CD4-positive, alpha-beta memory T cell (primary cell): ENCODE measurements at regions not wholly inside any gene's neighbourhood (a gene's known extent, or its start where the extent isn't known, plus 50 kb on each side); places are given as distances from the start of the nearest gene placed in this dataset.

Experiments
- CTCF ChIA-PET: fragments of 350-600 bp; sonication (Branson Sonifier 250); formaldehyde crosslinking; loops from one replicate; lab custom pipeline; 2021; ENCODE audit warnings: inconsistent platforms; ENCODE audit not compliant: partially characterized antibody; lab: Charles Lee
- POLR2A ChIA-PET: fragments of 350-600 bp; sonication (Branson Sonifier 250); formaldehyde crosslinking; loops from one replicate; lab custom pipeline; 2021; ENCODE audit not compliant: partially characterized antibody; lab: Charles Lee
- DNase-seq, 5 donors: peaks; one replicate each; pipeline versions ENCODE4 v3.0.0 to v3.0.0-alpha.2; 2020 to 2022; ENCODE audit warnings: mixed read lengths in 1 of 5
- H3K27ac ChIP-seq: one replicate; pipeline ENCODE4 v1.7.0; 2013; ENCODE audit warnings: low read depth, low read length
- H3K27me3 ChIP-seq: 2 replicates; pipeline ENCODE4 v1.7.0; 2013; ENCODE audit warnings: mild to moderate bottlenecking, low read length, moderate library complexity; ENCODE audit not compliant: insufficient read depth
- H3K36me3 ChIP-seq: 2 replicates; pipeline ENCODE4 v1.7.0; 2013; ENCODE audit warnings: mild to moderate bottlenecking, low read length, moderate library complexity; ENCODE audit not compliant: insufficient read depth
- H3K4me1 ChIP-seq: 2 replicates; pipeline ENCODE4 v1.7.0; 2013; ENCODE audit warnings: mild to moderate bottlenecking, low read length, moderate library complexity; ENCODE audit not compliant: insufficient read depth
- H3K4me3 ChIP-seq, 2 donors: one replicate each; pipeline ENCODE4 v1.7.0; 2013; ENCODE audit warnings: low read length in 2 of 2, mild to moderate bottlenecking in 1 of 2
- H3K9me3 ChIP-seq, 2 donors: one replicate each; pipeline ENCODE4 v1.7.0; 2013; ENCODE audit warnings: low read length in 2 of 2, control low read depth in 1 of 2; ENCODE audit not compliant: control insufficient read depth in 1 of 2
- H3K27ac Mint-ChIP-seq, 7 donors: one replicate each; pipeline ENCODE4 v1.8.0; 2020 to 2021; ENCODE audit warnings: mixed read lengths in 7 of 7, mild to moderate bottlenecking in 6 of 7, inconsistent platforms in 3 of 7, moderate library complexity in 3 of 7
- H3K27me3 Mint-ChIP-seq, 2 donors: one replicate each; pipeline ENCODE4 v1.8.0; 2020 to 2021; ENCODE audit warnings: mixed read lengths in 2 of 2
- H3K36me3 Mint-ChIP-seq, 2 donors: one replicate each; pipeline ENCODE4 v1.8.0; 2020 to 2021; ENCODE audit warnings: mixed read lengths in 2 of 2, inconsistent platforms in 1 of 2, mild to moderate bottlenecking in 1 of 2
- H3K4me1 Mint-ChIP-seq, 4 donors: one replicate each; pipeline ENCODE4 v1.8.0; 2020 to 2021; ENCODE audit warnings: mixed read lengths in 4 of 4, mild to moderate bottlenecking in 1 of 4
- H3K4me3 Mint-ChIP-seq, 8 donors: one replicate each; pipeline ENCODE4 v1.8.0; 2020 to 2021; ENCODE audit warnings: mixed read lengths in 8 of 8, mild to moderate bottlenecking in 7 of 8, moderate library complexity in 6 of 8, inconsistent platforms in 3 of 8
- H3K9me3 Mint-ChIP-seq, 8 donors: one replicate each; pipeline ENCODE4 v1.8.0; 2020 to 2021; ENCODE audit warnings: mixed read lengths in 8 of 8, mild to moderate bottlenecking in 5 of 8, inconsistent platforms in 3 of 8, moderate library complexity in 1 of 8
- intact Hi-C: fragments of 100-400 bp; cut with micrococcal nuclease; formaldehyde crosslinking; loops from one replicate; pipeline ENCODE4 v1.15.1; 2023

DNA sequence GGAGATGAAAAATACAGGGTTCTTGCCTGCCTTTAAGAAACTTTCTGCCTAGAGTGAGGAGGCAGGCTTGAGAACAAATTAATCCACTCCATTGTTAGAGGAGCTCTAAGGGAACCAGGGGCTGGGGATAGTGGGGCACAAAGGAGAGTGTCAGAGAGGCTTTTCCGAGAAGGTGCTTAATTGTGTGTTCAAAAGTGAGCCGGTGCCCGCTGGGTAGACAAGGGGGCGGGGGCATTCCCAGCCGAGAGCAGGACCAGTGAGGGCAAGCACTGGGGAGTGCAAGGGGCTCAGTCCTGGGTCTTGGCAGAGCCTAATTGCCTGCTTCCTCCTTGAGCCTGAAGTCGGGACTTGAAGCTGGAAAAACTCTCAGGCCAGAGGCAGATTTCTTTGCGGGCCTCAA is 377.4 kb downstream of the ETNK1 start:
- no peaks in the 10 kb centered on the region for H3K36me3 ChIP-seq
- H3K27me3 ChIP-seq = no peaks in the 10 kb centered on the region
- Mint-ChIP-seq H3K27ac (no peak overlapping the region), H3K27me3 (no peaks in the 10 kb centered on the region), H3K4me1 (no peaks in the 10 kb centered on the region), H3K4me3 (no peak overlapping the region), H3K9me3 (peaks cover 0 to 6% (median 0%) of the 10 kb centered on the region in 8 donors), H3K36me3 (no peaks in the 10 kb centered on the region)
- H3K4me1 ChIP-seq = no peaks in the 10 kb centered on the region
- H3K27ac ChIP-seq = no peak overlapping the region
- POLR2A ChIA-PET = no interaction called here
- intact Hi-C loops = no loop called here
- no peaks in the 10 kb centered on the region for H3K9me3 ChIP-seq
- H3K4me3 ChIP-seq = no peak overlapping the region
- CTCF ChIA-PET = no interaction called here
- no peak for DNase-seq

DNA sequence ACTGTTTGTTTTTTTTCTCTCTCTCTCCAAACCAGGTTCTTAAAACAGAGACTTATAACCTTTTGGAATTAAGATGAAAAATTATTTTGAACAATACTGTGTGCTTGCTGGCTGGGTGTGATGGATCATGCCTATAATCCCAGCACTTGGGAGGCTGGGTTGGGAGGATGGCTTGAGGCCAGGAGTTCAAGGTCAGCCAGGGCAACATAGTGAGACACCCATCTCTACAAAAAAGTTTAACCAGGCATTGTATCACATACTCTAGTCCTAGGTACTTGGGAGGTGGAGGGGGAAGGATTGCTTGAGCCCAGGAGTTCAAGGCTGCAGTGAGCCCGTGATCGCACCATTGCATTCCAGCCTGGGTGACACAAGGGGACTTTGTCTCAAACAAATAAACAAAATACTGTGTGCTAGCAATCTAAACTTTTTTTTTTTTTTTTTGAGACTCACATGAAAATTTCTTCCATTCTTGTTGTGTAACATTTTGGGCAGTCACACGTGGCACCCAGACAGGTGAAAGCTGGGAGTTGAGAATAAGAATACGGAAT is 379.6 kb downstream of the ETNK1 start:
- H3K27me3 Mint-ChIP-seq = no peaks in the 10 kb centered on the region
- ChIA-PET CTCF (no interaction called here), POLR2A (no interaction called here)
- intact Hi-C loops = no loop called here
- no peak overlapping the region for H3K4me3 Mint-ChIP-seq
- no peaks in the 10 kb centered on the region for H3K9me3 ChIP-seq
- H3K4me1 Mint-ChIP-seq = no peaks in the 10 kb centered on the region
- H3K27me3 ChIP-seq = no peaks in the 10 kb centered on the region
- H3K36me3 Mint-ChIP-seq = no peaks in the 10 kb centered on the region
- peaks cover 0 to 4% (median 0%) of the 10 kb centered on the region in 8 donors for H3K9me3 Mint-ChIP-seq
- no peak overlapping the region for H3K4me3 ChIP-seq
- no peak overlapping the region for H3K27ac ChIP-seq
- no peak overlapping the region for H3K27ac Mint-ChIP-seq
- no peak for DNase-seq
- H3K4me1 ChIP-seq = no peaks in the 10 kb centered on the region
- H3K36me3 ChIP-seq = no peaks in the 10 kb centered on the region

DNA sequence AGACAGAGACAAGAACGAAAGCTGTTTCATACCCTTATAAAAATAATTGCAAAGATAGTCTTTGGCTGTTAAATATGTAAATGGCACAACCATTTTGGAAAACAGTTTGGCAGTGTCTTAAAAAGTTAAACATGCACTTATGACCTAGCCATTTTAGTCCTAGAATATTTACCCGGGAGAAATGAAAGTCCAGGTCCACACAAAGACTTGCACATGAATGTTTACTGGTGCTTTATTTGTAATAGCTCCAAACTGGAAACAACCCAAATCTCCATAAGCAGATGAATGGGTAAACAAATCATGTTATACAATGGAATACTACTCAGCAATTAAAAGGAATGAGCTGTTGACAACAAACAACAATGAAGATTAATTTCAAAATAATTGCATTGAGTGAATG is 380.4 kb downstream of the ETNK1 start:
- no peaks in the 10 kb centered on the region for H3K27me3 ChIP-seq
- Mint-ChIP-seq H3K4me1 (no peaks in the 10 kb centered on the region), H3K36me3 (no peaks in the 10 kb centered on the region), H3K27me3 (no peaks in the 10 kb centered on the region), H3K9me3 (peaks cover 0 to 2% (median 0%) of the 10 kb centered on the region in 8 donors), H3K4me3 (no peak overlapping the region), H3K27ac (no peak overlapping the region)
- DNase-seq = no peak
- no peak overlapping the region for H3K4me3 ChIP-seq
- intact Hi-C loops = no loop called here
- no peaks in the 10 kb centered on the region for H3K4me1 ChIP-seq
- ChIA-PET CTCF (interaction anchor here (0.8 kb wide), 1 partner anchor 10 kb away, joined by 3 read pairs; no protein-coding TSS in a partner anchor), POLR2A (no interaction called here)
- no peaks in the 10 kb centered on the region for H3K36me3 ChIP-seq
- H3K27ac ChIP-seq = no peak overlapping the region
- H3K9me3 ChIP-seq = no peaks in the 10 kb centered on the region

DNA sequence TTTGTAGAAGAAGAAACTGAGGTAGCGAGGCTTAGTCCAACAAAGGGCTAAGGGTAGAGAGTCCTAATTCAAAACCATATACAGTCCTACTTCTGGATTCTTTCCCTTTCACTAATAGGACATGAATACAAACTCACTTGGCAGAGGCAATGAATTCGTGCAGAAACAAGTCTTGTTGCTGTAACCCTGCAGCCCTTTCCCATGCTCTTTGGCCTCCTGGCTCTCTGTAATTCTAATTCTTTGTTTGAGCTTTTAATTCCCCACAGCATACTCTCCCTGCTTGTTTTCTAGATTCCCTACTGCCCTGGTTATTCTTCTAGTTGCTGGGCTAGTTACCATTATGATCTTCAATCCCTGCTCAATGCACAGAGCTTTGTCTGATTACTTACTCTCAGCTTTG is 381.4 kb downstream of the ETNK1 start:
- Histone ChIP-seq H3K4me3 (no peak overlapping the region), H3K27me3 (no peaks in the 10 kb centered on the region), H3K4me1 (no peaks in the 10 kb centered on the region), H3K27ac (no peak overlapping the region), H3K36me3 (no peaks in the 10 kb centered on the region), H3K9me3 (no peaks in the 10 kb centered on the region)
- no peak for DNase-seq
- peaks cover 0 to 2% (median 0%) of the 10 kb centered on the region in 8 donors for H3K9me3 Mint-ChIP-seq
- CTCF ChIA-PET = interaction anchor here (0.8 kb wide), 1 partner anchor 11 kb away, joined by 3 read pairs; no protein-coding TSS in a partner anchor
- no peaks in the 10 kb centered on the region for H3K4me1 Mint-ChIP-seq
- no peak overlapping the region for H3K4me3 Mint-ChIP-seq
- no peaks in the 10 kb centered on the region for H3K36me3 Mint-ChIP-seq
- intact Hi-C loops = no loop called here
- H3K27me3 Mint-ChIP-seq = no peaks in the 10 kb centered on the region
- POLR2A ChIA-PET = no interaction called here
- no peak overlapping the region for H3K27ac Mint-ChIP-seq

DNA sequence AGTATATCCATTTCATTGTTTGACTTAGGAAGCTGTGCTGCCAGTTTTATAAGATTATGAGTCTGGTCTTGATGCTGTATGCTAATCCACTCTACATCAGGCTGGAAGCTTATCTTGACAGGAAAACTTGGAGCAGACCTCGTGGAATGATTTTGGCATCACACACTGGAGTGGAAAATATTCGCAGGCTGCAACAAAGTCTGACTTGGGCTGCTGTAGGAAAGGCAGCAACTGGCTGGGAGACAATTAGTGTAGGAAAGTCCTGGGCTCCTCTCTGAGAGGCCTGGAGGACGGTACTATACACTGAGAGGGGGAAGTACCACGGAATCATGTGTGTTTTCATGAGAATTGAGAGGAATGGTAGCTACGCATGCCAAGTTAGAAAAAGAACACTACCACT is 383.7 kb downstream of the ETNK1 start:
- H3K36me3 ChIP-seq = no peaks in the 10 kb centered on the region
- Mint-ChIP-seq H3K36me3 (no peaks in the 10 kb centered on the region), H3K4me1 (no peaks in the 10 kb centered on the region), H3K9me3 (peaks cover 0 to 5% (median 3%) of the 10 kb centered on the region in 8 donors), H3K27ac (no peak overlapping the region), H3K4me3 (no peak overlapping the region), H3K27me3 (no peaks in the 10 kb centered on the region)
- H3K4me1 ChIP-seq = no peaks in the 10 kb centered on the region
- POLR2A ChIA-PET = no interaction called here
- CTCF ChIA-PET = no interaction called here
- H3K27ac ChIP-seq = no peak overlapping the region
- intact Hi-C loops = no loop called here
- no peaks in the 10 kb centered on the region for H3K9me3 ChIP-seq
- no peaks in the 10 kb centered on the region for H3K27me3 ChIP-seq
- H3K4me3 ChIP-seq = no peak overlapping the region
- no peak for DNase-seq

DNA sequence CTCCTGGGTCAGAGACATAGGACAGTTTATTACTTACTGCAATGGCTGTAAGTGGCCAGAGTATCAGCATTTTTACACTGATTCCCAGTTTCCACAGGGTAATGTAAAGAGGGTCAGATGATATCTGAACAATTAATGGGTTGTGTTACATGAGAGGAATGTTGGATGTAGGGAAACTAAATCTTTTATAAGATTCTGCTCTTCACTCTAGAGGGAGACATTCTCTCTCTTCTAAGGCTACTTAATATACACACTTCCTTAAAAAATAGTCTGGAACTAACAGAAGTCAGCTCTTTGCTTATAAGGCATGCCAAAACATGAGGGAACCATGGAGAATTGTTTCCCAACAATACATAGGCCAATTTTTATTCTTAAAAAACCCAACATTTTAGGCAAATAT is 389.8 kb downstream of the ETNK1 start:
- intact Hi-C loops = no loop called here
- ChIA-PET CTCF (no interaction called here), POLR2A (no interaction called here)
- Mint-ChIP-seq H3K27me3 (no peaks in the 10 kb centered on the region), H3K4me3 (no peak overlapping the region), H3K36me3 (no peaks in the 10 kb centered on the region), H3K4me1 (no peaks in the 10 kb centered on the region), H3K27ac (no peak overlapping the region), H3K9me3 (peaks cover 0 to 10% (median 4%) of the 10 kb centered on the region in 8 donors)
- Histone ChIP-seq H3K9me3 (no peaks in the 10 kb centered on the region), H3K4me3 (no peak overlapping the region), H3K27me3 (no peaks in the 10 kb centered on the region), H3K4me1 (no peaks in the 10 kb centered on the region), H3K27ac (no peak overlapping the region), H3K36me3 (no peaks in the 10 kb centered on the region)
- DNase-seq = no peak

DNA sequence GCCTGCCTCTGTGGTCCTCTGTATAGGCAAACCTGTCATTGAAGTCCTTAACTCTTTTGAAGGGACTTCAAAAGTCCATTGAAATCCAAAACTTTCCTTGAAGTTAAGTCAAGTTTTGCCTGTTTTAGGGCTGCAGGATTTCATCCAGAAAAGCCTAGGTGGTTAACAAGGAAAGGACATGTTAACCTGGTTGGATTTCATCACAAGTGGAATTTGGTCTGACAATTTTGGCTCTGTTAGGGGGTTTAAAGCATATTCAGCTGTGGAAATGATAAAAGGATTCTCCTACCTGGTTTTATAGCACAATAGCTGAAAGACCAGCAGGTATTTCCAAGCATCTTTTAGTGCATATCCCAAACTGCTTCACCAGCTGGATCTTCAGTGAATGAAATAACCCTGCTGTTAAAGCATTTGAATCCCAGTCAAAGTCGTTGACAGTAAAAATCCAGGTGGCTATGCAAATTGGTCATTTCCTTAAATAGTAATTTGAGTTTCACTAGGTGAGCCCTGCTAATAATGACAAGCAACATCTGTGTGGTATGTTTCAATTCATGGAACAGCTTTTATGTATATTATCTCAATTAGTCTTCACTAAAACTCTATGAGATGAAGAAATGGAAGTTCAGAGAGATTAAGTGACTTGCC is 400.5 kb downstream of the ETNK1 start:
- POLR2A ChIA-PET = no interaction called here
- Mint-ChIP-seq H3K27me3 (no peaks in the 10 kb centered on the region), H3K4me3 (no peak overlapping the region), H3K27ac (no peak overlapping the region), H3K36me3 (no peaks in the 10 kb centered on the region), H3K9me3 (no peaks in the 10 kb centered on the region), H3K4me1 (no peaks in the 10 kb centered on the region)
- H3K4me3 ChIP-seq = no peak overlapping the region
- DNase-seq = no peak
- CTCF ChIA-PET = no interaction called here
- intact Hi-C loops = no loop called here
- no peak overlapping the region for H3K27ac ChIP-seq
- H3K9me3 ChIP-seq = no peaks in the 10 kb centered on the region
- H3K4me1 ChIP-seq = no peaks in the 10 kb centered on the region
- no peaks in the 10 kb centered on the region for H3K36me3 ChIP-seq
- no peaks in the 10 kb centered on the region for H3K27me3 ChIP-seq
